GM12874 (cell line): ENCODE measurements at regions not wholly inside any gene's neighbourhood (a gene's known extent, or its start where the extent isn't known, plus 50 kb on each side); places are given as distances from the start of the nearest gene placed in this dataset.
A peak's percentile ranks its signal among the peaks of the same experiment; 100 is the strongest.

Experiments used
- TF ChIP-seq, protein P1 (sequence below): IDR thresholded peaks from 2 replicates; pipeline ENCODE4 v1.5.1; 2011; ENCODE audit warnings: low read depth, mild to moderate bottlenecking, control low read depth, low read length, moderate library complexity; ENCODE audit not compliant: insufficient read depth

DNA sequence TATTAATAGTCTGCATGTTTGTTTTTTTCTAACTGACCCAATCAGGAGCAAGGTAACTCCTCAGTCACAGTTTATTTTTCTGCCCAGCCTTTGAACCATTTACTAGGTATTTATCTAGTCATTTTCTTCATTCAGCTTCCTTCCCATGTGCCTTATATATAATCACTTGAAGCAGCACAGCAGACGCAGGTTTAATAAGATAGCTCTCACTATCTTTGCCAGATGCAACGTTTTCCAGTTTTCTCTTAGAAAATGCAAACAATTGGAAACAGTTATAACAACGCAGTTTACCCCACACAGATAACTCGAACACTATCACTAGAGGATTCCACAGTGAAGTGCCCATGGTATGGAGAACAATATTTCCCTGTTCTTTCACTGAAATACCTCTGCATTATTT, 56.4 kb upstream of the NFKB1 start:
- TF ChIP-seq, protein P1, sequence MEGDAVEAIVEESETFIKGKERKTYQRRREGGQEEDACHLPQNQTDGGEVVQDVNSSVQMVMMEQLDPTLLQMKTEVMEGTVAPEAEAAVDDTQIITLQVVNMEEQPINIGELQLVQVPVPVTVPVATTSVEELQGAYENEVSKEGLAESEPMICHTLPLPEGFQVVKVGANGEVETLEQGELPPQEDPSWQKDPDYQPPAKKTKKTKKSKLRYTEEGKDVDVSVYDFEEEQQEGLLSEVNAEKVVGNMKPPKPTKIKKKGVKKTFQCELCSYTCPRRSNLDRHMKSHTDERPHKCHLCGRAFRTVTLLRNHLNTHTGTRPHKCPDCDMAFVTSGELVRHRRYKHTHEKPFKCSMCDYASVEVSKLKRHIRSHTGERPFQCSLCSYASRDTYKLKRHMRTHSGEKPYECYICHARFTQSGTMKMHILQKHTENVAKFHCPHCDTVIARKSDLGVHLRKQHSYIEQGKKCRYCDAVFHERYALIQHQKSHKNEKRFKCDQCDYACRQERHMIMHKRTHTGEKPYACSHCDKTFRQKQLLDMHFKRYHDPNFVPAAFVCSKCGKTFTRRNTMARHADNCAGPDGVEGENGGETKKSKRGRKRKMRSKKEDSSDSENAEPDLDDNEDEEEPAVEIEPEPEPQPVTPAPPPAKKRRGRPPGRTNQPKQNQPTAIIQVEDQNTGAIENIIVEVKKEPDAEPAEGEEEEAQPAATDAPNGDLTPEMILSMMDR: no peak

DNA sequence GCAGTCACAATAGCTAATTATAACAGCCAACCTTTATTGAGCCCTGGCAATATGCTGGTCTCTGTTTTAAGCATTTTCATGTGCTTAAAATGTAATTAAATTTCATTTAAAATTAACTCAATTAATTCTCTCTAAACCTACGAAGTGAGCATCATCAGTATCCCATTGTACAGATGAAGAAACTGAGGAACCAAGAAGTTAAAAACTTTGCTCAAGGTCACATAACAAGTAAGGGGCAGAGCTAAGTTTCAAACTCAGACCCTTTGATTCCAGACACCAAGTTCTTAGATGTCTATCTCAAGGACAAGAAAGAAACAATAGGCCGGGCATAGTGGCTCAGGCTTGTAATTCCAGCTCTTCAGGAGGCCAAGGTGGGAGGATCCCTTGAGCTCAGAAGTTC, 55.9 kb upstream of the NFKB1 start:
- TF ChIP-seq, protein P1: no peak

DNA sequence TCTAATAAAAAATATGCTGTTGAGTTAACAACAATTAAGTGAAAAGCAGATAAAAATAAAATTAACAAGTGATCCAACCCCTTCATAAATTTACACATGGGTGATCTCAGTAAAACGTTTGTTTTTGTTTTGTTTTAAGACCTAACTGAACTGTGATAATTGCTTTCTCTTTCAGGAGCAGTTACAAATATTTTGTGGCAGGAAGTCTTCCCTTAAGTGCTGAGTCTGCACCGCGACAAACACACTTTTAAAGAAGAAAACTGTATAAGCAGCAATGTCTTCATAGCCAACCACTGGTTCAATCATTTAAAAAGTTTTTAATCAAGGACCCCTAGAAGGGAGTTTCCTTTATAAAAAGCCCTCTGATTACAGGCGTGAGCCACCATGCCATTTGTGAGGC, 53.7 kb upstream of the NFKB1 start:
- TF ChIP-seq, protein P1: no peak

DNA sequence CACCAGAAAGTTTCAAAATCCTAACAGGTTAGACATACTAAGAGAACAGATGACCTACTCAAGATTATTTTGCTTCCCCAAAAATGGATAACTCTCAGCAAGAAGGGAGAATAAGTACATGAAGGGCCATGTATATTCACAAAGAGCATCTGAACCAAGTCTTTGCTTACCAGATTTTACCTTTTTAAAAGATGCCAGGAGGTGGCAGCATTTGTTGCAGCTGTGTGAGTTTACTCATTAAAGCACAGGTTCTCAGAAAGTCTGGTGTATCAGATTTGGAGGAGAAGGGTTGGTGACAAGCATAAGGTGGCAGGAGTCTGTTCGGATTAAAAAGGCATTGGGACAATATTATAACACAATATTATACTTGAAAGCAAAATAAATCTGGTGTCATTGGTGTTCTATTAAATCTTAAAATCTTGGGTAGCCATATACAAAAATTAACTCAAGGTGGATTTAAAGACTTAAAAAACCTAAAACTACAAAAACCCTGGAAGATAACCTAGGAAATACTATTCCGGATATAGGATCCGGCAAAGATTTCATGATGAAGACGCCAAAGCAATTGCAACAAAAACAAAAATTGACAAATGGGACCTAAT, 51.3 kb upstream of the NFKB1 start:
- TF ChIP-seq, protein P1: peak; percentile 41; the same call in 1 of the 2 replicates

DNA sequence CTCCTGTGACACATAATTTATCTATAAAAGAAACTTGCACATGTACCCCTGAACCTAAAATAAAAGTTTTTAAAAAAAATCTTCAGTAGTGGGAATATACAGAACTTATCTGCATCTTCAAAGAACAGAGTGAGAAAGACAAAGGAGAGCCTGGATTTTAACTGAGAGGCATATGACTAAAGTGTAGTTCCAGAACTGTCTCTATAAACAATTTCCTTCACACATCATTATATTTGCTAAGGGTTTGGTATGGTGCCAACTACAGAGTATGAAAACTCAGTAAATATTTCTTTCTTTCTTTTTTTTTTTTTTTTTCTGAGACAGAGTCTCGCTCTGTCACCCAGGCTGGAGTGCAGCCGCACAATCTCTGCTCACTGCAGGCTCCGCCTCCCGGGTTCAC, 49.9 kb upstream of the NFKB1 start:
- TF ChIP-seq, protein P1: no peak
